Parathyroid adenoma (tissue), 2 donors: ENCODE measurements at regions not wholly inside any gene's neighbourhood (a gene's known extent, or its start where the extent isn't known, plus 50 kb on each side); places are given as distances from the start of the nearest gene placed in this dataset.

ENCODE experiments used
- H2AFZ ChIP-seq: fragments of 300-600 bp; sonication (generic); one replicate; pipeline ENCODE4 v1.7.0; 2017; ENCODE audit warnings: antibody characterized with exemption, mild to moderate bottlenecking
- H3K27ac ChIP-seq: fragments of 300-600 bp; sonication (generic); one replicate; pipeline ENCODE4 v1.7.0; 2017
- H3K27me3 ChIP-seq: fragments of 300-600 bp; sonication (generic); one replicate; pipeline ENCODE4 v1.7.0; 2017; ENCODE audit warnings: low read length; ENCODE audit not compliant: control insufficient read depth, insufficient read depth
- H3K36me3 ChIP-seq: fragments of 300-600 bp; sonication (generic); one replicate; pipeline ENCODE4 v1.7.0; 2017; ENCODE audit warnings: low read length; ENCODE audit not compliant: control insufficient read depth, insufficient read depth
- H3K4me1 ChIP-seq: fragments of 300-600 bp; sonication (generic); one replicate; pipeline ENCODE4 v1.7.0; 2017; ENCODE audit warnings: control low read depth
- H3K4me2 ChIP-seq: fragments of 300-600 bp; sonication (generic); one replicate; pipeline ENCODE4 v1.7.0; 2017; ENCODE audit warnings: low read length
- H3K4me3 ChIP-seq: fragments of 300-600 bp; sonication (generic); one replicate; pipeline ENCODE4 v1.7.0; 2017; ENCODE audit warnings: low read depth, low read length
- H3K79me2 ChIP-seq: fragments of 300-600 bp; sonication (generic); one replicate; pipeline ENCODE4 v1.7.0; 2017; ENCODE audit warnings: control low read depth
- H3K9ac ChIP-seq: fragments of 300-600 bp; sonication (generic); one replicate; pipeline ENCODE4 v1.7.0; 2017; ENCODE audit warnings: mild to moderate bottlenecking
- H3K9me3 ChIP-seq: fragments of 300-600 bp; sonication (generic); one replicate; pipeline ENCODE4 v1.7.0; 2017; ENCODE audit warnings: low read length; ENCODE audit not compliant: control insufficient read depth
- CTCF ChIP-seq: fragments of 300-600 bp; sonication (generic); IDR thresholded peaks from one replicate; pipeline ENCODE4 v1.7.0; 2017; ENCODE audit warnings: antibody characterized with exemption, mild to moderate bottlenecking
- donor health status: primary hyperparathyroidism.

- H3K27ac ChIP-seq = no peak overlapping the region
- H2AFZ ChIP-seq = no peak overlapping the region
- H3K4me3 ChIP-seq = no peak overlapping the region
- no peak overlapping the region for H3K4me2 ChIP-seq
- no peak for TF ChIP-seq CTCF
- H3K9me3 ChIP-seq = no peaks in the 10 kb centered on the region
- H3K36me3 ChIP-seq = no peaks in the 10 kb centered on the region
- no peaks in the 10 kb centered on the region for H3K79me2 ChIP-seq
- H3K27me3 ChIP-seq = no peaks in the 10 kb centered on the region
- H3K4me1 ChIP-seq = no peaks in the 10 kb centered on the region
- H3K9ac ChIP-seq = no peak overlapping the region
Observed at GRCh38 chr9:129511285-129511900, 109.5 kb downstream of the C9orf50 start.

DNA sequence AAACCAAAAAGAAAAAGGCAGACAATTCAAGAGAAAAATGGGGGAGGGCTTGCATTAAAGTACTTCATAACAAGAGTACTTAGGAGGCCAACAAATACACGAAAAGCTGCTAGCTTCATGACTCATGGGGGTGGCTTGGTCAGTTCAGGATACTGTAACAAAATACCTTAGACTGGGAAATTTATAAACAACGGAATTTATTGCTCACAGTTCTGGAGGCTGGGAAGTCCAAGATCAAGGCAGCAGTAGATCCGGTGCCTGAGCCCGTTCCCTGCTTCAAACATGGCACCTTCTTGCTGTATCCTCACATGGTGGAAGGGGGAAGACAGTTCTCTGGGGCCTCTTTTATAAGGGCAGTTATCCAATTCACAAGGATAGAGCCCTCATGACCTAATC, 111.4 kb downstream of the C9orf50 start:
- H2AFZ ChIP-seq = no peak overlapping the region
- no peak for TF ChIP-seq CTCF
- no peak overlapping the region for H3K4me2 ChIP-seq
- H3K4me1 ChIP-seq = no peaks in the 10 kb centered on the region
- H3K79me2 ChIP-seq = no peaks in the 10 kb centered on the region
- no peak overlapping the region for H3K9ac ChIP-seq
- H3K27me3 ChIP-seq = no peaks in the 10 kb centered on the region
- H3K36me3 ChIP-seq = no peaks in the 10 kb centered on the region
- no peaks in the 10 kb centered on the region for H3K9me3 ChIP-seq
- H3K4me3 ChIP-seq = no peak overlapping the region
- no peak overlapping the region for H3K27ac ChIP-seq

- Histone ChIP-seq H2AFZ (no peak overlapping the region), H3K27ac (no peak overlapping the region), H3K4me2 (no peak overlapping the region), H3K79me2 (no peaks in the 10 kb centered on the region), H3K36me3 (no peaks in the 10 kb centered on the region), H3K27me3 (no peaks in the 10 kb centered on the region), H3K4me3 (no peak overlapping the region), H3K9me3 (no peaks in the 10 kb centered on the region), H3K9ac (no peak overlapping the region), H3K4me1 (no peaks in the 10 kb centered on the region)
- no peak for TF ChIP-seq CTCF
Observed at GRCh38 chr9:129507805-129508204, 113.1 kb downstream of the C9orf50 start.

- Histone ChIP-seq H3K4me3 (no peak overlapping the region), H2AFZ (no peak overlapping the region), H3K4me1 (no peaks in the 10 kb centered on the region), H3K79me2 (no peaks in the 10 kb centered on the region), H3K36me3 (no peaks in the 10 kb centered on the region), H3K9ac (no peak overlapping the region), H3K27ac (no peak overlapping the region), H3K27me3 (no peaks in the 10 kb centered on the region), H3K4me2 (no peak overlapping the region), H3K9me3 (no peaks in the 10 kb centered on the region)
- no peak for TF ChIP-seq CTCF
Observed at GRCh38 chr9:129506892-129507291, 114.0 kb downstream of the C9orf50 start.

DNA sequence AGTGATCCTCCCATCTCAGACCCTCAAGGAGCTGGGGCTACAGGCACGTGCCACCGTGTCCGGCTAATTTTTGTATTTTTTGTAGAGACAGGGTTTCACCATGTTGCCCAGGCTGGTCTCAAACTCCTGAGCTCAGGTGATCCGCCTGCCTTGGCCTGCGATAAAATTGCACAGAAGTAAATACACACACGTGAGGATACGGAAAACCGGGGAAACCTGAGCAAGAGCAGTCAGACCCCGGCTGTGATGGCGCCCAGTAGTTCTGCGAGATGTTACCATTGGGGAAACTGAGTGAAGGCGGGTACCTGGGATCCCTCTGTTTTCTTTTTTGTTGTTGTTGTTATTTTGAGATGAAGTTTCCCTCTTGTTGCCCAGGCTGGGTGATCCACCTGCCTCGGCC, 114.9 kb downstream of the C9orf50 start:
- Histone ChIP-seq H3K36me3 (no peaks in the 10 kb centered on the region), H3K79me2 (no peaks in the 10 kb centered on the region), H2AFZ (no peak overlapping the region), H3K9ac (no peak overlapping the region), H3K4me3 (no peak overlapping the region), H3K9me3 (no peaks in the 10 kb centered on the region), H3K27ac (no peak overlapping the region), H3K4me1 (no peaks in the 10 kb centered on the region), H3K4me2 (no peak overlapping the region), H3K27me3 (no peaks in the 10 kb centered on the region)
- TF ChIP-seq CTCF = no peak
